NCI-H1417 treated with DMSO at 0.1 percent for 48 hours (cell line): ENCODE measurements at regions not wholly inside any gene's neighbourhood (a gene's known extent, or its start where the extent isn't known, plus 50 kb on each side); places are given as distances from the start of the nearest gene placed in this dataset.

ENCODE experiments used
- DNase-seq: peaks from one replicate; lab custom pipeline; 2025; lab: John Stamatoyannopoulos, UW

DNA sequence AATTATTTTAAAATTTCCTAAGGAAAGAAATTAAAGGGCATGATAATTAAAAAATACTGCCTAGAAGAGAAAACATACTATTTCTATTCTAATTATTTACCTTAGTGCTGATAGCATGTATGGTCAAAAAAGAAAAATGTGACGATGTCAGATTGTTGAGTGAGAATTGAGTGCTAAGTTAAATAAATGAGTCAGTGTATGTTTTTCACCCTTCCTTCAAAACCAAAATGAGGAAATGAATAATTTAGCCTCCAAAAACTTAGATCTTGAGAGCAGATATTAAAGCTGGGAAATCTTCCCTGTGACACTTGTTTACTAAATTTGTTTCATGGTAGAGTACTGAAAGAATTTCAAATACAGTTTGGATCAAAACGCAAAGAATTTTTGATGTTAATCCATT lies 58.6 kb upstream of the NYAP2 start:
- no peak for DNase-seq

DNA sequence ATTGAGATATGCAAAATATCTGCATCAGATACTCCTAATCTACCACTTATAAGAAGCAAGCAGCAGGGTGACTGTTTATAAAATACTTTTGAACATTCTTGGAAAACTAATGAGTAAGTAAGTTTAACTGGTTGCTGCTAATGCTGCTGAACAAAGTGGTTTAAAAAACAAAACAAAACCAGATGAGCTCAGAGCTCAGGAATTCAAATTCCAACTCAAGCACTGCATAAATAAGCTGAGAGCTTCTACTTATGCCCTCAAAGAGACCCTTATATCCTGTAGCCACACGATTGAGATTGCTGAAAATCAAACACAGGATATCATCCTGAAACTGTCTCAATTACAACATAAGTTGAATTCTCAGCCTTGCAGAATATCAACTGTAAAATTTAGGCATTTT lies 62.3 kb upstream of the NYAP2 start:
- no peak for DNase-seq

DNA sequence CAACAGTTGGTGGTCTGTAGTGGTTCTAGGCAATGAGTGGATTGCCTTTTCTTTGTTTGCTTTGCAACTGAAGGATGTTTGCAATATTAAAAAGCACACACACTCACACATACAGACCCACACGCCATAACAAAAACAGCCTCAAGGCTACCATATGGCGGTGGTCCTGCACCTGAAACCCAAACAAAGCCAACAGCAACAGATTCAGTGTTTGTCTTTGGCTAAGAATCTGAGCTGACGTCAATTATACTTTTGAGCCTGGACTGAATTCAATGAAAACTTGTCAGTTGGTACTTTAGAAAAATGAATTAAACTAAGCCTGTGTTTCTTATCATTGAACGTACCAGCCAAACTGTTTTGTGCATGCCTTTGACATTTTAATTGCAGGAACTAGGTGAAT lies 65.0 kb upstream of the NYAP2 start:
- peak; percentile 86 for DNase-seq

GRCh38 chr2:225328192-225328591 lies 71.3 kb upstream of the NYAP2 start:
- no peak for DNase-seq

DNA sequence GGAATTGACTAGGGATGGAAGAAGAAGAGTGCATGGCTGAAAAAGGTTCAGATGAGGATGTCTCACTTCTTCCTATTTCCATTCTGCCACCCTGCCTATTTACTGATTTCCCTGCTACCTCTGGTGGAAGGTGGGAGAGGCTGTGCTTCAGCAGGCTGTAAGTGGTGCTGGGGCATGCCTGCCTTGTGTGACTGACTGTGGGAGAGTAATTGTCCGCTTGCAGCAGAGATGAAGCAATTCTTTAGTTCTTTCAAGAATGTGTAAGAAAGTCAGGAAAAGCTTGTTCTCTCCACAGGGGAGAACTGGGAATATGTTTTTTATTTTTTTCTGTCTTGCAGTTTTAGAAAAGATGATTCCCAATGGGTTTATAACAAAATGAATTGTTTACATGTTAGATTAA lies 72.5 kb upstream of the NYAP2 start:
- DNase-seq = no peak

DNA sequence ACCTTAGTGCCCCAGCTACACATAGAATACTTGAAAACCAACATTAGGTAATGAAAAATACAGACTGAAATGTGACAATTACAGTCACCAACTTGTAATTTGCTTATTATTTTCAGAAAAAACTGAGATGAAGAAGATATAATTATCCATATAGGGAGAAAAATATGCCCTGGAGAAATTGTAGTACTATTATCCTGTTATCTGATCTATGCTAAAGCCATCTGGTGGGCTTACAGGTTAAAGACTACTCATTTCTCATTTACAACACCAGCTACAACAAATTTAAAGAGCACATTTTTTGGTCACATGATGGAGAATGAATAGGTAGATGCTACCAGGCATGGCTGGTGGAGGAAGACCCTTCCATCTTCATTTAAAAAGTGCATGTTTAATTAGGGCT lies 79.6 kb upstream of the NYAP2 start:
- DNase-seq = no peak

GRCh38 chr2:225318440-225318839 lies 81.1 kb upstream of the NYAP2 start:
- no peak for DNase-seq

DNA sequence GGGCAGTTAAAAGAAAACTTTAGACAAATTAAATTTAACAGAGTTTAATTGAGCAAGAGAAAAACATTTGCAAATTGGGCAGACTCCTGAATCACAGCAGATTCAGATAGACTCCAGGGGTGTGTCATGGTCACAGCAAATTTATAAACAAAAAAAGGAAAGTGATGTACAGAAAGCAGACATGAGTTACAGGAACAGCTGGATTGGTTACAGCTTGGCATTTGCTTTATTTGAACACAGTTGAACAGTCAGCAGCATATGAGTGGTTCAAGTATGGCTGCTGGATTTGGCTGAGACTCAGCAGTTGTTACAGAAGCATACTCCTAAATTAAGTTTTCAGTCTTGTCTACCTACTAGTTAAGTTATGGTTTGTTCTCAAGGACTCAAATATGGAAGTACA lies 82.3 kb upstream of the NYAP2 start:
- no peak for DNase-seq

DNA sequence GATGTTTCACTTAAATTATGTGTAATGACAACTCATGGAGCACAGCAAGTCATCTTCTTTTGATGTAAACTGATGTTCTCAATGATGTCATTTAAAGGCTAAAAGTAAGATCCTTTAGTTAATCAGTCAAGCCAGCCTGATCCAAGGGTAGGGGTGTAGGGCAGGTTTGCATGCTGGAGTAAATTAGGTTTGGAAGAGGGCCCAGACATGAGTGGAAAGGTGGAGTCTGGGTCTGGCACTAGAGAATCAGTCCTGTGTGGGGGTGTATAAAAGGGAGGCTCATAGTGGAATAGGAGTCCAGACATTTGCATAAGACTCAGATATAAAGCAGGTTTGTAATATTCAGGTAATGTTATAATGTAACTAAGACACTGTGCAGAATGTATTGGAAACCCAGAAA lies 88.8 kb upstream of the NYAP2 start:
- DNase-seq = no peak

- no peak for DNase-seq
These were observed 90.0 kb upstream of the NYAP2 start for GRCh38 chr2:225309516-225309915.

DNA sequence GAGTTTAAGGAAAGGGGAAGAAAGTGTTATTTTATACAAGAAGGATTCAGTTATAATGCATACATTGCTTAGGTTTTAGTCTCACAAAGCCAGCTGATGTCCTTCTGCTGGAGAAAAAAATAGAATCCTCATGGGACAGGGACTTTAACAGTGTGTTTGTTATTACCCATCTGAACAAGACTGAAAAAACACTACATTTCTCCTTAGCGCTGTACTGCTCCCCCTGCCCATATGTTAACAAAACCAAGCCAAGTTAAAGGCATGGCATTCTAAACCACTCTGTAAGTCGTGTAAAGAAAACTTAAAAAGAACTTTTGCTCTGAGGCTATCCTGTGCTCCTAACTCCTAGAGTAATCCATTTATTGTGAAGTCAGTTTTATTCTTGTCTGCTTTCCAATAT lies 102.6 kb upstream of the NYAP2 start:
- no peak for DNase-seq

- DNase-seq = no peak
These were observed 104.4 kb upstream of the NYAP2 start for GRCh38 chr2:225295102-225295501.

DNA sequence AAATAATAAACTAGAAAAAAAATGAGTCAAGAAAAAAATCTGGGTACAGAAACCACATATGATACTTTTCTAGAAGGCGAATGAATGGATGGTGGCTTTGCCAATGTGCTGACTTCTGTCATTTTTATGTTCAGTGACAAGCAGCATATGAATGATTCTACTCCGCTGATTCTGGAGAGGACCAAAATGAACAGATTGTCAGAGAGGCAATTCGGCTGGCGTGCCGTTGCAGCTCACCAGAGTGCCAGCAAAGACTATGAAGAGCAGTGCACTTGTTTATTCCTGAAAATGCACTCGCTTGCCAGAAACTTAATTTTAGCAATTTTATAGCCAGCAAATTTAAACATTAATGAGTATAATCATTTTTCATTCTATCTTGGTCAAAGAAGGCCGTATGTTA lies 105.9 kb upstream of the NYAP2 start:
- no peak for DNase-seq

GRCh38 chr2:225290757-225291400 lies 108.6 kb upstream of the NYAP2 start:
- DNase-seq = no peak

- DNase-seq = no peak
These were observed 109.9 kb upstream of the NYAP2 start for GRCh38 chr2:225289659-225290058.

GRCh38 chr2:225288986-225289385 lies 110.5 kb upstream of the NYAP2 start:
- no peak for DNase-seq

GRCh38 chr2:225282858-225283710 lies 116.4 kb upstream of the NYAP2 start:
- no peak for DNase-seq

DNA sequence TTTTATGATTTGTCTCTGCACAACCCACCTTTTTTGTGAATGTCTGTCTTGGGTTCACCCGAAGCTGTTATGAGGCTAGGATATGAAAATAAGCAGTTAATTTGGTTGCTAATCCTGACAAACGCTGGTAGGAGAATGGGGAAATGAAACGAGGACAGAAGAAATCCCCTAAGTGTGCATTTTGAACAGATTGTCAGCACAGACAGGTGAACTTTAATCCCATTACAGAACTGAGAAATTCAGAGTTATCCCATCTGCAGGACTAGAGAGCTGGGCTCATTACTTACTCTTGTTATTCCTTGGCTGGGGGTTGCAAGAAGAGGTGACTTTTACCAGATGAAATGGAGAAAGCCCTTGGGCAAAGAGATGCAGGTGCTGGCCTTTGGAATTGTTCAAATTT lies 123.3 kb upstream of the NYAP2 start:
- DNase-seq = no peak

DNA sequence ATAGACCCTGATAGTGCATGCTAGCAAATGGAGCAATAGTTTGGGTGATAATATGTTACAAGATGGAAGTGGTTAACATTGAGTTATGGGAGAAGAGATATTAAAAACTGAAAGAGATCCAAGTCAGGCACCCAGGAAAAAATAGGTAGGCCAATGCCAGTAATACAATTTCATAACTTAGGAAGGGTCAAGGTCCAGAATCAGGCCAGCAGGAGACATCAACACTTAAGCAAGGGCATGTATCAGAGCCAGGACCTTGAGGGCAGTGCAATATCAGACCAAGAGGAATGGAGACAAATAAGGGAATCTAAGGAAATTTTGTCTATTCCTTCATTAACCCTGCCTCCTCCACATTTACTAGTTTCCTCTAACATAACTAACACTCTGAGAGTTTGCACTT lies 124.1 kb upstream of the NYAP2 start:
- no peak for DNase-seq

- no peak for DNase-seq
These were observed 124.8 kb upstream of the NYAP2 start for GRCh38 chr2:225274751-225275150.

- no peak for DNase-seq
These were observed 127.3 kb upstream of the NYAP2 start for GRCh38 chr2:225272173-225272572.

GRCh38 chr2:225270861-225271260 lies 128.6 kb upstream of the NYAP2 start:
- DNase-seq = no peak

DNA sequence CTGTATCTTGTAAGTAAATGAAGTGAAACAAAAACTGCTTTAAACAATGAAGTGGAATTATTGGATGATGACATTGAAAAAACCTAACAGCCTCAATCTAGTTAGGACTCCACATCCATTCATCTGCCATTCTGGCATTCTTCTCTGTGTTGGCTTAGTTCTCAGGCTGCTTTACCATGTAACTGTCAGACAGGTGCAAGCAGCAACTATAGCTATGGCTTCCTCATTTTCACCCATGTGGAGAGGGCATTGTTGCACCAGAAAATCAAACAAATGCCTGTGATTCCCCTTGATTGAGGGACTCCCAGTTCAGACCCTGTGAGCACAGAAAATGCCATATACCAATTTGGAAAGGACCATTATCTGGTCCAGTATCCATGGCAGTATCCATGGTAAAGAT lies 129.5 kb upstream of the NYAP2 start:
- no peak for DNase-seq

DNA sequence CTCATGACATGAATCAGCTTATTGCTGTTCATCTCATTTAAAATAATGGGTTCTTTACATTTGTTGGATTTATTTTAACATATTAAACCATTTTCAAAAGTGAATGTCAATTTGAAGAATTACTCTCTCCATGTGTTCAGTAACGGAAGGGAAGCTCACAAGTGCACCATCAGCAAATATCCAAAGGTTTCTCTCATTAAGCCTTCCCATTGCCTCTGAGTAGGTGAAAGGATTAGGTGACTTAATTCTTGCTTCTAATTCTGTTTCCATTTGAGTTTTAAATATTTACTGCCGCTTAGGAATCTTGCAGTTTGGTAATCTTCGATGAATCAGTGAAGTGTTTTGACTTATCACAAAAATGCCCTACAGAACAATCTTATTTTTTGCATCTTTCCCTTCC lies 145.1 kb upstream of the NYAP2 start:
- no peak for DNase-seq
